ENCODE measurements at regions not wholly inside any gene's neighbourhood (a gene's known extent, or its start where the extent isn't known, plus 50 kb on each side); places are given as distances from the start of the nearest gene placed in this dataset.

- no peak overlapping the region for H3K9ac ChIP-seq (ENCODE audit: low read depth, low read length)
- no peaks in the 10 kb centered on the region for H3K36me3 ChIP-seq (ENCODE audit: insufficient read depth, low read length)
- no peaks in the 10 kb centered on the region for H3K9me3 ChIP-seq (ENCODE audit: control insufficient read depth, insufficient read depth, low read length)
Observed at GRCh38 chr4:71272976-71273375, 65.8 kb upstream of the SLC4A4 start.

GRCh38 chr4:71275004-71275403 lies 63.8 kb upstream of the SLC4A4 start:
- Histone ChIP-seq H3K36me3 (ENCODE audit: insufficient read depth, low read length) (no peaks in the 10 kb centered on the region), H3K9me3 (ENCODE audit: control insufficient read depth, insufficient read depth, low read length) (no peaks in the 10 kb centered on the region), H3K9ac (ENCODE audit: low read depth, low read length) (no peak overlapping the region), H3K4me1 (ENCODE audit: insufficient read depth, low read length) (no peaks in the 10 kb centered on the region)

More at GRCh38 chr4:71272976-71273375, 65.8 kb upstream of the SLC4A4 start:
- H3K4me1 ChIP-seq (ENCODE audit: insufficient read depth, low read length): no peaks in the 10 kb centered on the region

- no peaks in the 10 kb centered on the region for H3K36me3 ChIP-seq (ENCODE audit: insufficient read depth, low read length)
- no peak overlapping the region for H3K9ac ChIP-seq (ENCODE audit: low read depth, low read length)
- H3K4me1 ChIP-seq (ENCODE audit: insufficient read depth, low read length): no peaks in the 10 kb centered on the region
- no peaks in the 10 kb centered on the region for H3K9me3 ChIP-seq (ENCODE audit: control insufficient read depth, insufficient read depth, low read length)
Observed at GRCh38 chr4:71275570-71275969, 63.2 kb upstream of the SLC4A4 start.

- no peaks in the 10 kb centered on the region for H3K36me3 ChIP-seq (ENCODE audit: insufficient read depth, low read length)
- no peaks in the 10 kb centered on the region for H3K9me3 ChIP-seq (ENCODE audit: control insufficient read depth, insufficient read depth, low read length)
- no peaks in the 10 kb centered on the region for H3K4me1 ChIP-seq (ENCODE audit: insufficient read depth, low read length)
- no peak overlapping the region for H3K9ac ChIP-seq (ENCODE audit: low read depth, low read length)
Observed at GRCh38 chr4:71277353-71277752, 61.5 kb upstream of the SLC4A4 start.

- H3K4me1 ChIP-seq (ENCODE audit: insufficient read depth, low read length): no peaks in the 10 kb centered on the region
- no peaks in the 10 kb centered on the region for H3K9me3 ChIP-seq (ENCODE audit: control insufficient read depth, insufficient read depth, low read length)
- H3K36me3 ChIP-seq (ENCODE audit: insufficient read depth, low read length): no peaks in the 10 kb centered on the region
- no peak overlapping the region for H3K9ac ChIP-seq (ENCODE audit: low read depth, low read length)
Observed at GRCh38 chr4:71283642-71284257, 55.1 kb upstream of the SLC4A4 start.

GRCh38 chr4:71287305-71287704 lies 51.5 kb upstream of the SLC4A4 start:
- no peaks in the 10 kb centered on the region for H3K9me3 ChIP-seq (ENCODE audit: control insufficient read depth, insufficient read depth, low read length)
- no peak overlapping the region for H3K9ac ChIP-seq (ENCODE audit: low read depth, low read length)
- no peaks in the 10 kb centered on the region for H3K36me3 ChIP-seq (ENCODE audit: insufficient read depth, low read length)
- H3K4me1 ChIP-seq (ENCODE audit: insufficient read depth, low read length): no peaks in the 10 kb centered on the region

- Histone ChIP-seq H3K9ac (ENCODE audit: low read depth, low read length) (no peak overlapping the region), H3K36me3 (ENCODE audit: insufficient read depth, low read length) (no peaks in the 10 kb centered on the region), H3K9me3 (ENCODE audit: control insufficient read depth, insufficient read depth, low read length) (no peaks in the 10 kb centered on the region), H3K4me1 (ENCODE audit: insufficient read depth, low read length) (no peaks in the 10 kb centered on the region)
Observed at GRCh38 chr4:71288875-71289274, 49.9 kb upstream of the SLC4A4 start.
